Osteoblast (primary cell): ENCODE measurements at regions not wholly inside any gene's neighbourhood (a gene's known extent, or its start where the extent isn't known, plus 50 kb on each side); places are given as distances from the start of the nearest gene placed in this dataset.

Experiments
- DNase-seq: peaks from one replicate; pipeline ENCODE4 v3.0.0; 2011; ENCODE audit warnings: low spot score, mixed read lengths; ENCODE audit not compliant: insufficient read length; ENCODE audit errors: missing footprints
- H2AFZ ChIP-seq: 2 replicates; pipeline ENCODE4 v1.6.0; 2011; ENCODE audit warnings: mild to moderate bottlenecking, low read length
- H3K27ac ChIP-seq: 2 replicates; pipeline ENCODE4 v1.5.1; 2011; ENCODE audit warnings: mild to moderate bottlenecking, low read depth, low read length, moderate library complexity
- H3K27me3 ChIP-seq: 2 replicates; pipeline ENCODE4 v1.6.0; 2012; ENCODE audit warnings: mild to moderate bottlenecking, control low read depth, inconsistent platforms, low read length, moderate library complexity; ENCODE audit not compliant: insufficient read depth
- H3K36me3 ChIP-seq: 2 replicates; pipeline ENCODE4 v1.5.1; 2011; ENCODE audit warnings: mild to moderate bottlenecking, low read length, control low read depth, moderate library complexity; ENCODE audit not compliant: insufficient read depth
- H3K4me1 ChIP-seq: 2 replicates; pipeline ENCODE4 v1.5.1; 2011; ENCODE audit warnings: mild to moderate bottlenecking, low read length, control low read depth, moderate library complexity; ENCODE audit not compliant: insufficient read depth
- H3K4me2 ChIP-seq: 2 replicates; pipeline ENCODE4 v1.6.0; 2011; ENCODE audit warnings: mild to moderate bottlenecking, low read length; ENCODE audit not compliant: insufficient read depth
- H3K4me3 ChIP-seq: fragments of 200-600 bp; sonication (generic); 3 replicates; pipeline ENCODE4 v1.5.1; 2012; ENCODE audit warnings: mild to moderate bottlenecking, low read length, inconsistent platforms; ENCODE audit not compliant: insufficient read depth
- H3K79me2 ChIP-seq: 2 replicates; pipeline ENCODE4 v1.6.0; 2012; ENCODE audit warnings: mild to moderate bottlenecking, low read length, control low read depth, inconsistent platforms; ENCODE audit not compliant: insufficient read depth
- H3K9me3 ChIP-seq: 2 replicates; pipeline ENCODE4 v1.5.1; 2011; ENCODE audit warnings: low read depth, low read length, control low read depth
- H4K20me1 ChIP-seq: 2 replicates; pipeline ENCODE4 v1.6.0; 2012; ENCODE audit warnings: mild to moderate bottlenecking, low read length, control low read depth; ENCODE audit not compliant: insufficient read depth
- TF ChIP-seq, protein P1 (sequence below): IDR thresholded peaks from 2 replicates; pipeline ENCODE4 v1.5.1; 2011; ENCODE audit warnings: mild to moderate bottlenecking, low read depth, low read length, moderate library complexity; ENCODE audit errors: extremely low read depth

DNA sequence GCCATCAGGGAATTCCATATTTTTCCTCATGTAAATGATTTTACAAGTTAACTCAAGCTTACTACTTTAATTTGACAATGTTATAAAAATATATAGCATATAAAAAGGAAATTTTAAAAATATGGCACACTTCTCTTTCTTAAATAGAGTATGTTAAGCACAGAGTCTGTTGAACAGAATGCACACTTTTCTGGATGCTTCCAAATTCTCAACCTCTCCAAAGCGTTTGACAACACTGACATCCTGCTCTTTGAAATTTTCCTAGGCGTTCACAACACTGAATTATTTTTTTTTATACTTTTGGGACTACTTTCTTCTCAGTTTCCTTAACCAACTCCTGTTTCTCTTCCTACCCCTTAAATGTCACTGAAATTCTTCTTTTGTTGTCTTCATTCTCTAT lies 117.8 kb upstream of the PLXNA2 start:
- no peaks in the 10 kb centered on the region for H3K4me1 ChIP-seq
- H3K27ac ChIP-seq = no peak overlapping the region
- no peak overlapping the region for H2AFZ ChIP-seq
- H3K36me3 ChIP-seq = no peaks in the 10 kb centered on the region
- no peak for DNase-seq
- H3K4me2 ChIP-seq = no peak overlapping the region
- H3K79me2 ChIP-seq = no peaks in the 10 kb centered on the region
- no peaks in the 10 kb centered on the region for H3K9me3 ChIP-seq
- TF ChIP-seq, protein P1, sequence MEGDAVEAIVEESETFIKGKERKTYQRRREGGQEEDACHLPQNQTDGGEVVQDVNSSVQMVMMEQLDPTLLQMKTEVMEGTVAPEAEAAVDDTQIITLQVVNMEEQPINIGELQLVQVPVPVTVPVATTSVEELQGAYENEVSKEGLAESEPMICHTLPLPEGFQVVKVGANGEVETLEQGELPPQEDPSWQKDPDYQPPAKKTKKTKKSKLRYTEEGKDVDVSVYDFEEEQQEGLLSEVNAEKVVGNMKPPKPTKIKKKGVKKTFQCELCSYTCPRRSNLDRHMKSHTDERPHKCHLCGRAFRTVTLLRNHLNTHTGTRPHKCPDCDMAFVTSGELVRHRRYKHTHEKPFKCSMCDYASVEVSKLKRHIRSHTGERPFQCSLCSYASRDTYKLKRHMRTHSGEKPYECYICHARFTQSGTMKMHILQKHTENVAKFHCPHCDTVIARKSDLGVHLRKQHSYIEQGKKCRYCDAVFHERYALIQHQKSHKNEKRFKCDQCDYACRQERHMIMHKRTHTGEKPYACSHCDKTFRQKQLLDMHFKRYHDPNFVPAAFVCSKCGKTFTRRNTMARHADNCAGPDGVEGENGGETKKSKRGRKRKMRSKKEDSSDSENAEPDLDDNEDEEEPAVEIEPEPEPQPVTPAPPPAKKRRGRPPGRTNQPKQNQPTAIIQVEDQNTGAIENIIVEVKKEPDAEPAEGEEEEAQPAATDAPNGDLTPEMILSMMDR = no peak
- H3K4me3 ChIP-seq = no peak overlapping the region
- H3K27me3 ChIP-seq = no peaks in the 10 kb centered on the region
- no peaks in the 10 kb centered on the region for H4K20me1 ChIP-seq

DNA sequence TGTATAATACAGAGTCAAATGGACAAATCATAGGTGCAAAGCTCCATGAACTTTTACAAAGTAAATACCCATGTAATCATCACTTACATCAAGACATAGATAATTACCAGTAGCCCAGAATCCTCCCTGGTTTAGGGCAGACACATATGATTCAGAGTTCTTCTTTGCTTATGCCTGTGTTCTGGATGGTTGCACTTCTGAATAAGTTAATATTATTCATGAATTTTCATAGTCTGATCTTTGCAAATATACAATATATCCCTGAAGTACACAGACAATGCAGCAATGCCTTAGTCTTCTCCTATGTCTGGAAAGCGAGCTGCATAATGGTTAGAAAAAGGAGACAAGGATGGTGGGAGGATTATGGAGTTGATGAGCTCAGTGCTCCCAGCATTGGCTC lies 122.4 kb upstream of the PLXNA2 start:
- no peak for DNase-seq
- TF ChIP-seq, protein P1 = no peak

DNA sequence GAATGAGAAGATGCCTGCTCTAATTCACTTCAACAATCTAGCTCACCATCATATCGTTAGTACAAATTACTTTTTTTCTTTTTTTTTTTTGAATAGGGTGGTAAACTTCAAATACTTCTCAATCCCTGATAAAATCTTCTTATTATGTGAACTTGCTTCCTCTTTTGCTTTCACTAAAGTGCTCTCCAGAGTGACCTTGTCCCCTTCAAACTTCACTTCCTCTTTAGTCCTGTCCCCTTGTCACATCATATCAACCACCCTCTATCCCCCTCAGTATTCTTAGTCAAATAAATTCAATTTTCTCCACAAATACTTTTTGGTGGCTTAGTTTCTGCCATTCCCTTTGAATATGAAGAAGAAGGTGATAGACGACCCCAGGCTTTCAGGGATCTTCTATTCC lies 124.9 kb upstream of the PLXNA2 start:
- H3K27ac ChIP-seq = no peak overlapping the region
- H3K27me3 ChIP-seq = no peaks in the 10 kb centered on the region
- no peaks in the 10 kb centered on the region for H3K36me3 ChIP-seq
- no peak for DNase-seq
- H3K79me2 ChIP-seq = no peaks in the 10 kb centered on the region
- H4K20me1 ChIP-seq = no peaks in the 10 kb centered on the region
- H2AFZ ChIP-seq = no peak overlapping the region
- H3K4me1 ChIP-seq = no peaks in the 10 kb centered on the region
- no peak overlapping the region for H3K4me2 ChIP-seq
- H3K9me3 ChIP-seq = no peaks in the 10 kb centered on the region
- TF ChIP-seq, protein P1 = no peak
- no peak overlapping the region for H3K4me3 ChIP-seq

More for the DNA sequence above, 122.4 kb upstream of the PLXNA2 start:
- Histone ChIP-seq H3K27ac (no peak overlapping the region), H3K36me3 (no peaks in the 10 kb centered on the region), H3K4me3 (no peak overlapping the region), H3K4me2 (no peak overlapping the region), H3K79me2 (no peaks in the 10 kb centered on the region), H4K20me1 (no peaks in the 10 kb centered on the region), H2AFZ (no peak overlapping the region), H3K4me1 (no peaks in the 10 kb centered on the region), H3K9me3 (no peaks in the 10 kb centered on the region), H3K27me3 (no peaks in the 10 kb centered on the region)

DNA sequence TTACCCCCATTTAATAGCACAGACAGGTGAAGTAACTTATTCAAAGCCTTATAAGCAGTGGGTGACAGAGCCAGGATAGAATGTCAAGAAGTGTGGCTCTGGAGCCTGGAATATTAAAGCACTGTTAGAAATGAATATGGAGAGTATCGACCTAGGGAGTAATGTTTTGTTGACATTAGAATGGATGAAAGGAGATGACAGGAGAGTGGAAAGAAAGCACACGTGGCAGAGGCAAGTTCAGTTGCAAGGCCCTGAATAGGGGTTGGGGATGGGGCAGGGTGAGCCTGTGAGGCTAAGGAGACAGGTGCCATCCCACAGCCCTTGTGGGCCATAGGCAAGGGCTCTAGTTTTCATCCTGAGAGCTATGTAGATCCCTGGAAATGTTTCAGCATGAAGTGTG lies 125.5 kb upstream of the PLXNA2 start:
- H3K27me3 ChIP-seq = no peaks in the 10 kb centered on the region
- TF ChIP-seq, protein P1 = no peak
- no peak for DNase-seq
- no peaks in the 10 kb centered on the region for H3K9me3 ChIP-seq
- no peaks in the 10 kb centered on the region for H3K4me1 ChIP-seq
- H3K27ac ChIP-seq = no peak overlapping the region
- no peak overlapping the region for H3K4me3 ChIP-seq
- H2AFZ ChIP-seq = no peak overlapping the region
- no peaks in the 10 kb centered on the region for H4K20me1 ChIP-seq
- no peaks in the 10 kb centered on the region for H3K79me2 ChIP-seq
- no peaks in the 10 kb centered on the region for H3K36me3 ChIP-seq
- no peak overlapping the region for H3K4me2 ChIP-seq
